Uterus (tissue), 3 donors: ENCODE measurements at regions not wholly inside any gene's neighbourhood (a gene's known extent, or its start where the extent isn't known, plus 50 kb on each side); places are given as distances from the start of the nearest gene placed in this dataset.

Experiments used
- DNase-seq, 2 donors: peaks; one replicate each; pipeline ENCODE4 v3.0.0-alpha.2; 2019 to 2020
- H3K27ac ChIP-seq, 2 donors: fragments of 200-600 bp; sonication (generic); 1 replicate in 1 of 2; 2 replicates in 1 of 2; pipeline ENCODE4 v1.5.1; 2016 to 2018
- H3K27me3 ChIP-seq, 2 donors: fragments of 200-600 bp; sonication (generic); one replicate each; pipeline ENCODE4 v1.5.1; 2018 to 2019; ENCODE audit warnings: control low read depth in 1 of 2
- H3K36me3 ChIP-seq, 2 donors: fragments of 200-600 bp; sonication (generic); one replicate each; pipeline ENCODE4 v1.5.1; 2019; ENCODE audit warnings: control low read depth in 1 of 2
- H3K4me1 ChIP-seq, 2 donors: fragments of 200-600 bp; sonication (generic); one replicate each; pipeline ENCODE4 v1.5.1; 2018 to 2019; ENCODE audit warnings: control low read depth in 1 of 2
- H3K4me3 ChIP-seq, 2 donors: fragments of 200-600 bp; sonication (generic); 1 replicate in 1 of 2; 2 replicates in 1 of 2; pipeline ENCODE4 v1.5.1; 2018 to 2019; ENCODE audit warnings: mild to moderate bottlenecking in 1 of 2
- H3K9me3 ChIP-seq, 2 donors: fragments of 200-600 bp; sonication (generic); one replicate each; pipeline ENCODE4 v1.5.1; 2019; ENCODE audit warnings: control low read depth in 1 of 2
- POLR2A ChIP-seq, 2 donors: fragments of 450-650 bp; IDR thresholded peaks; one replicate each; pipeline ENCODE4 v1.6.1; 2016; ENCODE audit warnings: antibody characterized with exemption in 2 of 2, mild to moderate bottlenecking in 1 of 2, moderate library complexity in 1 of 2
- intact Hi-C: fragments of 100-400 bp; cut with DNase I; formaldehyde crosslinking; loops from one replicate; pipeline ENCODE4 v1.15.1; 2023; ENCODE audit warnings: low total_unique reads
- TF ChIP-seq, protein P1 (sequence below), 4 experiments: fragments of 200-600 bp in 2 of 4; fragments of 450-650 bp in 2 of 4; sonication (generic) in 2 of 4; IDR thresholded peaks; one replicate each; pipeline ENCODE4 v1.5.1; 2016 to 2019; ENCODE audit warnings: antibody characterized with exemption in 4 of 4, mild to moderate bottlenecking in 2 of 4, moderate library complexity in 1 of 4
- donor health status: DM: yes; HTN: yes; CAD: no.

DNA sequence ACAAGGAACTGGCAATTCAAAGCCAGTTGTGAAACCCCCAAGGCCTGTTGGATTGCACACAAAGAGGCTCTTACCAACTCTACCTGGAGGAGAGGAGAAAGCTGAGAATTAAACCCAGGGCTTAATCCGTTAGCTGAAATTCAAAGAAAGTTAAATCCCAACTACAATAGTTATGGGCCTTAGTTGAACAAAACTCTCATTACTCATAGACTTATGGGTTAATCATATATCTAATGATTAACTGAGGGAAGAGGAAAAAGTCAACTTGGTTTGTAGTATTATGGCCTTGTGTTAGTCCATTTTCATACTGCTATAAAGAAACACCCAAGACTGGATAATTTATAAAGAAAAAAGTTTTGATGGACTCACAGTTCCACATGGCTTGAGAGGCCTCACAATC, 838.2 kb upstream of the ADGRL2 start:
- no peaks in the 10 kb centered on the region for H3K36me3 ChIP-seq
- H3K4me1 ChIP-seq, result no peaks in the 10 kb centered on the region
- H3K27me3 ChIP-seq, result no peaks in the 10 kb centered on the region
- no peaks in the 10 kb centered on the region for H3K9me3 ChIP-seq
- H3K27ac ChIP-seq, result no peak overlapping the region
- H3K4me3 ChIP-seq, result no peak overlapping the region
- TF ChIP-seq POLR2A (IDR thresholded peaks at IDR 0.05), result no peak
- TF ChIP-seq, protein P1, sequence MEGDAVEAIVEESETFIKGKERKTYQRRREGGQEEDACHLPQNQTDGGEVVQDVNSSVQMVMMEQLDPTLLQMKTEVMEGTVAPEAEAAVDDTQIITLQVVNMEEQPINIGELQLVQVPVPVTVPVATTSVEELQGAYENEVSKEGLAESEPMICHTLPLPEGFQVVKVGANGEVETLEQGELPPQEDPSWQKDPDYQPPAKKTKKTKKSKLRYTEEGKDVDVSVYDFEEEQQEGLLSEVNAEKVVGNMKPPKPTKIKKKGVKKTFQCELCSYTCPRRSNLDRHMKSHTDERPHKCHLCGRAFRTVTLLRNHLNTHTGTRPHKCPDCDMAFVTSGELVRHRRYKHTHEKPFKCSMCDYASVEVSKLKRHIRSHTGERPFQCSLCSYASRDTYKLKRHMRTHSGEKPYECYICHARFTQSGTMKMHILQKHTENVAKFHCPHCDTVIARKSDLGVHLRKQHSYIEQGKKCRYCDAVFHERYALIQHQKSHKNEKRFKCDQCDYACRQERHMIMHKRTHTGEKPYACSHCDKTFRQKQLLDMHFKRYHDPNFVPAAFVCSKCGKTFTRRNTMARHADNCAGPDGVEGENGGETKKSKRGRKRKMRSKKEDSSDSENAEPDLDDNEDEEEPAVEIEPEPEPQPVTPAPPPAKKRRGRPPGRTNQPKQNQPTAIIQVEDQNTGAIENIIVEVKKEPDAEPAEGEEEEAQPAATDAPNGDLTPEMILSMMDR (IDR thresholded peaks at IDR 0.05), result no peak
- intact Hi-C loops, result no loop called here
- DNase-seq, result no peak

DNA sequence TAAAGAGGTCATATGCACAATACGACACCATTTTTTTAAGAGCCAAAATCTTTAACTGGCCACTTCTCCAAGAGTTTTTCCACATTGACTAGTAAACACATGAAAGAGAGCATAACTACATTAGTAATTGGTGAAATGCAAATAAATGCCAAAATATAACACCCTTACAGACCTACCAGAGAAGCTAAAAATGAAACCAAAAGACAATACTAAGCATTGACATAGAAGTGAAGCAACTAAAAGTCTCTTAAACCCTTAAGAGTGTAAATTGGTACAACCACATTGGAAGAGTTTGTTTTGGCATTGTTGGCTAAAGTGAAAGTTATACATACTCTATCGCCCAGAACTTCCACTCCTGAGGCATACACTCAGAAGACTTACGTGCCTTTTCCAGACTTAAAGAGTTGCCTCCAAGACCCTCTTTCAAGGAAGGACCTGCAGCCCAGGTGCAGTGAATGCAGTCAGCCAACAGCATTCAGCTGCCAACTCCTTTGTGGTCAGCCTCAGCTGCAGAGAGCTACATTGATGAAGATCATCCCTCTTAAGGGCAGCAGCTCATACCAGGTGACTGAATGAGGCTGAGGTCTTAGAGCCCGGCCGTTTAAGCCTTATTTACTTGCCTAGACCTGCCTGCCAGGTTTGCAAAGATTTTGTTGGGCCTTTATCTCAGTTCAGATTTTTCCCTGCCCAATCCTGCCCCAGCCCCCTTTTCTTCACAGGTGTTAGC, 839.1 kb upstream of the ADGRL2 start:
- H3K4me3 ChIP-seq, result no peak overlapping the region
- no peaks in the 10 kb centered on the region for H3K4me1 ChIP-seq
- DNase-seq, result no peak
- H3K36me3 ChIP-seq, result no peaks in the 10 kb centered on the region
- H3K9me3 ChIP-seq, result no peaks in the 10 kb centered on the region
- intact Hi-C loops, result no loop called here
- TF ChIP-seq, protein P1 (IDR thresholded peaks at IDR 0.05), result no peak
- no peak for TF ChIP-seq POLR2A (IDR thresholded peaks at IDR 0.05)
- H3K27me3 ChIP-seq, result no peaks in the 10 kb centered on the region
- H3K27ac ChIP-seq, result no peak overlapping the region

DNA sequence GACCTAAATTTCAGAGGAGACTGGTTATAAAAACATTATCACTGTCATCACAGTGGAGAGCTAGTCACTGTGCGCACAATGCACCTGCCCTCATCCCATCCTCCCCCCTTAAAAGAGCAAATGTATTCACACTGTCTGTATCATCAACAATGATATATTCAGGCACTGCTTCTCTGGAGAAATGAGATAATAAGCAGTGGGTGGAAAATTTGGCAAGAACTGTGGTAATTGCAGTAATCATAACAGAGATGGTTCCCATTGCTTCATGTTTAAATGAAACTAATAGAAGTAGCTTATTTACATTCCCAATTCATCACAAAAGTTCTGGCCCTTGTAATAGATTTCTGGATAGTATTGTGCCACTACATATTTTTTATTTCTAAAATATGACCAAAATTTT, 867.4 kb upstream of the ADGRL2 start:
- TF ChIP-seq POLR2A (IDR thresholded peaks at IDR 0.05), result no peak
- TF ChIP-seq, protein P1 (IDR thresholded peaks at IDR 0.05), result no peak
- DNase-seq, result no peak
- no peaks in the 10 kb centered on the region for H3K9me3 ChIP-seq
- no peak overlapping the region for H3K4me3 ChIP-seq
- no peaks in the 10 kb centered on the region for H3K4me1 ChIP-seq
- no peaks in the 10 kb centered on the region for H3K27me3 ChIP-seq
- H3K27ac ChIP-seq, result no peak overlapping the region
- intact Hi-C loops, result no loop called here
- no peaks in the 10 kb centered on the region for H3K36me3 ChIP-seq

DNA sequence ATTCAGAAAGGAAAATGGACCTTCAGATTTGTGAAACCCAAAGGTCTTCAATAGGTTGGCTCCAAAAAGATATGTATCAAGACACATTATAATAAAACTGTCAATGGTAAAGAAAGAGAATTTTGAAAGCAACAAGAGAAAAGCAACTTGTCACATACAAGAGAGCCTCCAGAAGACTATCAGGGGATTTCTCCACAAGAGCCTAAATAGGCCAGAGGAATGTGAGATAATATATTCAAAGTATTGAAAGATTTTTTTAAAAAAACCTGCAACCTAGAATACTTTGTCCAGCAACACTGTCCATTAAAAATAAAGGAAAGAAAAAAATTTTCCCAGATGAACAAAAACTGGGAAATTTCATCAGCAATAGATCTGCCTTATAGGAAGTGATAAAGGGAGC, 869.6 kb upstream of the ADGRL2 start:
- Histone ChIP-seq H3K36me3 (no peaks in the 10 kb centered on the region), H3K27ac (no peak overlapping the region), H3K4me3 (no peak overlapping the region), H3K4me1 (no peaks in the 10 kb centered on the region), H3K9me3 (no peaks in the 10 kb centered on the region), H3K27me3 (no peaks in the 10 kb centered on the region)
- intact Hi-C loops, result no loop called here
- TF ChIP-seq POLR2A (IDR thresholded peaks at IDR 0.05), result no peak
- TF ChIP-seq, protein P1 (IDR thresholded peaks at IDR 0.05), result no peak
- DNase-seq, result no peak

DNA sequence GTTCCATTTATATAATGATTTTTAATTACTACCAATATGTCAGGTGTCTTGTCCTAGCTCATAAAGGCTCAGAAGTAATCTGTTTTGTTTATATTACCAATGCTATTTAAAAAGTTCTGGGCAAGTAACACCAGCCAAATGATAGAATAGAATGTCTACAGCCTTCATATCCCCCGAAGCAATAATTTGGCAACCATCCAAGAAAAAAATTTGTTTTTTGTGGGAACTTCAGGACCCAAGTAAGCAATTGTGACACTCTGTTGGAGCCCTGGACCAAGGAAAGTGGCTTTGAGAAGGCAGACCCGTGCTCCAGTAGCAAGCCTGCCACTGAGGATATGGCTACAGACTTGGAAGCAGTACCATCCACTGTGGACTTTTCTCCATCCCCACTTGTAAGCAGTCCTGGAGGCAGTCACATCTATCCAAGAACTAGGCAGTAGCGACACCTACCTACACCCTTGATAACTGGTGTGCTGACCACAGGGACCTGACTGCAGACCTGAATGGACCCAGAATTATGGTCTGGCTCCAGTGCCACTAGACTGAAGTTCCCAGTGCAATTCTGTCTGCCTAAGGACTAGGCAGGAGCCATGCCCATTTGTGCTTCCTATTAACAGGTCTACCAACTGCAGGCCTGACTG, 870.7 kb upstream of the ADGRL2 start:
- Histone ChIP-seq H3K27me3 (no peaks in the 10 kb centered on the region), H3K9me3 (no peaks in the 10 kb centered on the region), H3K27ac (no peak overlapping the region), H3K36me3 (no peaks in the 10 kb centered on the region), H3K4me1 (no peaks in the 10 kb centered on the region), H3K4me3 (no peak overlapping the region)
- TF ChIP-seq POLR2A (IDR thresholded peaks at IDR 0.05), result no peak
- TF ChIP-seq, protein P1 (IDR thresholded peaks at IDR 0.05), result no peak
- intact Hi-C loops, result no loop called here
- no peak for DNase-seq
